ENCODE measurements at regions not wholly inside any gene's neighbourhood (a gene's known extent, or its start where the extent isn't known, plus 50 kb on each side); places are given as distances from the start of the nearest gene placed in this dataset.

GRCh38 chr1:94646141-94646643 is 104.6 kb upstream of the F3 start:
- no peak for DNase-seq (ENCODE audit: low read depth in 2 of 2)

- DNase-seq (ENCODE audit: low read depth in 2 of 2) = no peak
Measured at GRCh38 chr1:94644352-94644751, 102.8 kb upstream of the F3 start.

GRCh38 chr1:94643819-94644218 is 102.3 kb upstream of the F3 start:
- DNase-seq (ENCODE audit: low read depth in 2 of 2) = no peak

GRCh38 chr1:94642617-94643321 is 101.2 kb upstream of the F3 start:
- DNase-seq (ENCODE audit: low read depth in 2 of 2) = no peak

- no peak for DNase-seq (ENCODE audit: low read depth in 2 of 2)
Measured at GRCh38 chr1:94641990-94642389, 100.4 kb upstream of the F3 start.

- DNase-seq (ENCODE audit: low read depth in 2 of 2) = no peak
Measured at GRCh38 chr1:94640125-94640524, 98.6 kb upstream of the F3 start.

- DNase-seq (ENCODE audit: low read depth in 2 of 2) = no peak
Measured at GRCh38 chr1:94637121-94637520, 95.6 kb upstream of the F3 start.

GRCh38 chr1:94636624-94637023 is 95.1 kb upstream of the F3 start:
- DNase-seq (ENCODE audit: low read depth in 2 of 2) = no peak

GRCh38 chr1:94636100-94636499 is 94.5 kb upstream of the F3 start:
- DNase-seq (ENCODE audit: low read depth in 2 of 2) = no peak

GRCh38 chr1:94634977-94635416 is 93.4 kb upstream of the F3 start:
- DNase-seq (ENCODE audit: low read depth in 2 of 2) = no peak

GRCh38 chr1:94633051-94633450 is 91.5 kb upstream of the F3 start:
- no peak for DNase-seq (ENCODE audit: low read depth in 2 of 2)

- DNase-seq (ENCODE audit: low read depth in 2 of 2) = no peak
Measured at GRCh38 chr1:94629259-94630181, 88.0 kb upstream of the F3 start.

- no peak for DNase-seq (ENCODE audit: low read depth in 2 of 2)
Measured at GRCh38 chr1:94628499-94628843, 86.9 kb upstream of the F3 start.

GRCh38 chr1:94627771-94628498 is 86.4 kb upstream of the F3 start:
- no peak for DNase-seq (ENCODE audit: low read depth in 2 of 2)

GRCh38 chr1:94624203-94624602 is 82.6 kb upstream of the F3 start:
- no peak for DNase-seq (ENCODE audit: low read depth in 2 of 2)

- DNase-seq (ENCODE audit: low read depth in 2 of 2) = no peak
Measured at GRCh38 chr1:94623560-94624148, 82.1 kb upstream of the F3 start.

GRCh38 chr1:94622757-94623156 is 81.2 kb upstream of the F3 start:
- no peak for DNase-seq (ENCODE audit: low read depth in 2 of 2)

- DNase-seq (ENCODE audit: low read depth in 2 of 2) = no peak
Measured at GRCh38 chr1:94621802-94622201, 80.2 kb upstream of the F3 start.

- DNase-seq (ENCODE audit: low read depth in 2 of 2) = no peak
Measured at GRCh38 chr1:94621395-94621794, 79.8 kb upstream of the F3 start.

- DNase-seq (ENCODE audit: low read depth in 2 of 2) = no peak
Measured at GRCh38 chr1:94620345-94621031, 78.9 kb upstream of the F3 start.

- DNase-seq (ENCODE audit: low read depth in 2 of 2) = no peak
Measured at GRCh38 chr1:94619731-94620130, 78.2 kb upstream of the F3 start.

Measured in dermis microvascular lymphatic vessel endothelial cell (primary cell).